Activated naive CD4-positive, alpha-beta T cell treated with anti-CD3 and anti-CD28 coated beads for 36 hours (primary cell): ENCODE measurements at regions not wholly inside any gene's neighbourhood (a gene's known extent, or its start where the extent isn't known, plus 50 kb on each side); places are given as distances from the start of the nearest gene placed in this dataset.

Source experiments
- CTCF ChIA-PET: fragments of 350-600 bp; sonication (Branson Sonifier 250); formaldehyde crosslinking; loops from one replicate; lab custom pipeline; 2021; ENCODE audit warnings: antibody characterized with exemption; lab: Charles Lee
- DNase-seq: peaks from one replicate; pipeline ENCODE4 v3.0.0-alpha.2; 2020
- H3K27ac Mint-ChIP-seq: one replicate; pipeline ENCODE4 v1.8.0; 2021; ENCODE audit warnings: mild to moderate bottlenecking, mixed read lengths
- H3K27me3 Mint-ChIP-seq: one replicate; pipeline ENCODE4 v1.8.0; 2021; ENCODE audit warnings: low read depth, mixed read lengths
- H3K36me3 Mint-ChIP-seq: one replicate; pipeline ENCODE4 v1.8.0; 2021; ENCODE audit warnings: low read depth, mixed read lengths
- H3K4me1 Mint-ChIP-seq: one replicate; pipeline ENCODE4 v1.8.0; 2021; ENCODE audit warnings: low read depth, mixed read lengths
- H3K4me3 Mint-ChIP-seq: one replicate; pipeline ENCODE4 v1.8.0; 2021; ENCODE audit warnings: mild to moderate bottlenecking, moderate library complexity, mixed read lengths
- H3K9me3 Mint-ChIP-seq: one replicate; pipeline ENCODE4 v1.8.0; 2021; ENCODE audit warnings: mixed read lengths
- intact Hi-C: fragments of 100-400 bp; cut with micrococcal nuclease; formaldehyde crosslinking; loops from one replicate; pipeline ENCODE4 v1.15.1; 2023

DNA sequence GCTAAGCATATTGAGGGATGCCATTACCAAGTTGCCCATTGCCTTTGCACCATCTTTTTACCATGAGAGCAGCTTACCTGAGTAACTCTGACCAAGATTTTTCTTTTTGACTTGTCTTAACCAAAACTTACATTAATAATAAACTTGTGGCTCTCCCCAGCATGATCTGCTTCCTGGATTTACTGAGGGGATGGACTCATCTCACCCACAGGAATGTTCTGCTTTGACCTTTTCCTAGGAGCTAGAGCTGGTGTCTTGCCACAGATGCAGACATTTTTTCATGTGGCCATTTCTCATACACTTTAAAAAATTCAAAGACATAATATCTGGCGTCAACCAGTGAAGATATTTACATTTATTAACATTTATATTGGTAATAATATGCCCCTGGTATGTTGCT is 79.2 kb upstream of the EFHC2 start:
- Mint-ChIP-seq H3K9me3 (no peaks in the 10 kb centered on the region), H3K27ac (no peak overlapping the region), H3K4me1 (no peaks in the 10 kb centered on the region), H3K4me3 (no peak overlapping the region), H3K27me3 (no peaks in the 10 kb centered on the region), H3K36me3 (no peaks in the 10 kb centered on the region)
- CTCF ChIA-PET = no interaction called here
- DNase-seq = no peak
- intact Hi-C loops = no loop called here

DNA sequence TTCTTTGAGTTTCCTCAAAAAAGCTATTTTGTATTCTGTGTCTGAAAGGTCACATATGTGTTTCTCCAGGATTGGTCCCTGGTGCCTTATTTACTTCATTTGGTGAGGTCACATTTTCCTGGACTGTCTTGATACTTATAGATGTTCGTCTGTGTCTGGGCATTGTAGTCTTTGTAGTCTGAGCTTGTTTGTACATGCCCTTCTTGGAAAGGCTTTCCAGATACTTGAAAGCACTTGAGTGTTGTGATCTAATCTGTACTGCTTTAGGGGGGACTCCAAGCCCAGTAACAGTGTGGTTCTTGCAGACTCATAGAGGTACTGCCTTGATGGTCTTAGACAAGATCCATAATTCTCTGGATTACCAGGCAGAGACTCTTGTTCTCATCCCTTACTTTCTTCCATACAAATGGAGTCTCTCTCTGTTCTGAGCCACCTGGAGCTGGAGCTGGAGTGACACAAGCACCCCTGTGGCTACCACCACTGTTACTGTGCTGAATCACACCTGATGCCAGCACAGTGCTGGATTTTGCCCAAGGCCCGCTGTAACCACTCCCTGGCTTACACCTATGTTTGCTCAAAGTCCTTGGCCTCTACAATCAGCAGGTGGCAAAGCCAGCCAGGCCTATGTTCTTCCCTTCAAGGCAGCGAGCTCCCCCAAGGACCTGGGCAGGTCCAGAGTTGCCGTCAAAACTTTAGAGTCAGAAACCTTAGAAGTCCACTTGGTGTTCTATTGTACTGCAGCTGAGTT is 72.3 kb upstream of the EFHC2 start:
- peaks cover 1% of the 10 kb centered on the region for H3K9me3 Mint-ChIP-seq
- CTCF ChIA-PET = no interaction called here
- no peak for DNase-seq
- H3K36me3 Mint-ChIP-seq = no peaks in the 10 kb centered on the region
- no peaks in the 10 kb centered on the region for H3K4me1 Mint-ChIP-seq
- intact Hi-C loops = no loop called here
- no peak overlapping the region for H3K27ac Mint-ChIP-seq
- H3K4me3 Mint-ChIP-seq = no peak overlapping the region
- no peaks in the 10 kb centered on the region for H3K27me3 Mint-ChIP-seq

DNA sequence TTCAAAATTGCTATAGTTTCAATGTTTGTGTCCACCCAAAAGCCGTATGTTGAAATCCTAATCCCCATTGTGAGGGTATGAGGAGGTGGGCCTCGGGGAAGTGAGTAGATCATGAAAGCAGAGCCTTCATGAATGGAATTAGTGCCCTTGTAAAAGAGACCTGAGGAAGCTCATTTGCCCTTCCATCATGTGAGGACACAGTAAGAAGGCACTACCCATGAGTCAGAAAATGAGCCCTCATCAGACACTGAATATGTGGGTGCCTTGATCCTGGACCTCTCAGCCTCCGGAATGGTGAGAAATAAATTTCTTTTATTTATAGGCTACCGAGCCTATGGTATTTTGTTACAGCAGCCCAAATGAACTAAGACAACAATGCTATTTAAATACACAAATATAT is 57.7 kb upstream of the EFHC2 start:
- intact Hi-C loops = no loop called here
- Mint-ChIP-seq H3K27me3 (no peaks in the 10 kb centered on the region), H3K27ac (no peak overlapping the region), H3K9me3 (no peaks in the 10 kb centered on the region), H3K4me1 (peaks cover 6% of the 10 kb centered on the region), H3K4me3 (no peak overlapping the region), H3K36me3 (no peaks in the 10 kb centered on the region)
- DNase-seq = no peak
- CTCF ChIA-PET = interaction anchor here (1.6 kb wide), 1 partner anchor 155 kb away, joined by 5 read pairs; no protein-coding TSS in a partner anchor

DNA sequence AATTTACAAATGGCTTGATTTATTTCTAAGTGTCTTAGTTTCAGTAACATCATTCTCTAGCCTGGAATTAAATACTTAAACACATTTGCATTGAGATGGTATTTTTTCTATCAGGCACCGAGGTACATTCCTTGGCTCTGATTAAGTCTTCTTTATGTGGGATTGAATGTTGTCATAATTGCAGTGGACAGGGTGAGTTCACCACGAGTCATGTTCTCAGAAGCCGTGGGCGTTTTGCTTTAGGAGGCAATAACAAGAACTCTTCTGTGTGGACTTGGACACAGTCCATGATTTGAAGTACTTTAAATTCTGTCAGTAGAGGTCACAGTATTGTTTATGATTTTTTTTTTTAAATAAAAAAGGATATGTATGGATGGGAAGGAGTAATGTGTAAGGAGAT is 57.1 kb upstream of the EFHC2 start:
- Mint-ChIP-seq H3K36me3 (no peaks in the 10 kb centered on the region), H3K27me3 (no peaks in the 10 kb centered on the region), H3K4me3 (no peak overlapping the region), H3K9me3 (no peaks in the 10 kb centered on the region), H3K27ac (no peak overlapping the region), H3K4me1 (peaks cover 6% of the 10 kb centered on the region)
- peak; percentile 62 for DNase-seq
- intact Hi-C loops = no loop called here
- CTCF ChIA-PET = interaction anchor here (1.6 kb wide), 1 partner anchor 154 kb away, joined by 5 read pairs; no protein-coding TSS in a partner anchor

DNA sequence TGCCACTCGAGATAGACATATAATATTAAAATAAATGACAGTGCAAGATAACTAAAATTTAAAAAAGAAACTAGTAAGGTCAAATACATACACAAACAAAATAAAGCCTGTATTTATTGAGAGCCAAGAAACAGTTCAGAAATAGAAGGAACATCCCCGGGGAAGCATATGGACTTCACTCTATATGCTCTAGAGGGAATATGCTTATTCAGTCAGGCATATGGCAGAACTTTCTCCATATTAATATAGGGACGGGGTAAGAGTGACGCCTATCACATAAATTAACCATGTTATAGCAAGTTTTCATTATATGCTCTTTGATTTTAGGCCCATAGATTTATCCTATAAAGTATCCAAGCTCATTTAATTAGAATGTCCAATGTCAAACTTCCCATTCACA is 56.7 kb upstream of the EFHC2 start:
- no peak for DNase-seq
- Mint-ChIP-seq H3K36me3 (no peaks in the 10 kb centered on the region), H3K27ac (no peak overlapping the region), H3K27me3 (no peaks in the 10 kb centered on the region), H3K4me3 (no peak overlapping the region), H3K4me1 (peaks cover 6% of the 10 kb centered on the region), H3K9me3 (no peaks in the 10 kb centered on the region)
- CTCF ChIA-PET = no interaction called here
- intact Hi-C loops = no loop called here
